ENCODE measurements at regions not wholly inside any gene's neighbourhood (a gene's known extent, or its start where the extent isn't known, plus 50 kb on each side); places are given as distances from the start of the nearest gene placed in this dataset.

DNA sequence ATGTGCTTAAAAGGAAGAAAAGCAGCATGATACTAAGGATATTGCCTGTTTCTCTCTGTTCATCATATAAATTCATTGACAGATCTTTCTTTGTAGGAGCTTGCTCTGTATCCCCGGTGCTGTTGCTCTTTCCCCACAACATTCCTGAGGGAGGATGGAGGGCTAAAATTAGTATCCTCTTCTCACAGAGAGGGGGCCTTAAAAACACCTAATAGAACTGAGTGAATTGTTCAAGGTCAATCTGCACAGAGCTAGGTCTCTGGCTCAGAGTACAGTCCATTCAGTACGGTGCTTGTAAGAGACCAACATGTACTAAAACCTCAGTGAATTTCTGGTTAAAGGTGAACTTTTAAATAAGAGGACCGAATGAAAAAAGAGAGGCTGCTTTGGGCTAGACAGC is 88.7 kb downstream of the PALM2AKAP2 start:
- no peaks in the 10 kb centered on the region for H4K20me1 ChIP-seq (ENCODE audit: control insufficient read depth, insufficient read depth, low read length, poor library complexity, severe bottlenecking)
- no peaks in the 10 kb centered on the region for H3K9me3 ChIP-seq (ENCODE audit: control extremely low read depth in 1 of 3, control insufficient read depth in 2 of 3, insufficient read depth in 1 of 3, low read length in 2 of 3)
- CTCF ChIA-PET: interaction anchor here (1.5 kb wide), 1 partner anchor 316 kb away, joined by 5 read pairs; no protein-coding TSS in a partner anchor
- POLR2A ChIA-PET: no interaction called here
- H3K27ac Mint-ChIP-seq: no peak overlapping the region
- ATAC-seq (ENCODE audit: low read depth): no peak
- H3K9ac ChIP-seq (ENCODE audit: low read length): no peak overlapping the region
- no peaks in the 10 kb centered on the region for H3K79me2 ChIP-seq (ENCODE audit: control insufficient read depth, insufficient read depth, low read length)
- no peaks in the 10 kb centered on the region for H3K4me1 ChIP-seq (ENCODE audit: control insufficient read depth in 2 of 2, insufficient read depth in 2 of 2, low read length in 2 of 2)
- no peaks in the 10 kb centered on the region for H3K9me3 Mint-ChIP-seq (ENCODE audit: insufficient read depth)
- no peaks in the 10 kb centered on the region for H3K36me3 ChIP-seq (replicated peaks in 1 of 2; ENCODE audit: control extremely low read depth in 1 of 2, control insufficient read depth in 1 of 2, extremely low read depth in 1 of 2, insufficient read depth in 2 of 2, low read length in 1 of 2)
- no peak overlapping the region for H3K4me2 ChIP-seq (replicated peaks; ENCODE audit: low read depth, low read length, poor library complexity, severe bottlenecking)
- DNase-seq: no peak
- no peaks in the 10 kb centered on the region for H3K4me1 Mint-ChIP-seq
- intact Hi-C loops (cut with micrococcal nuclease): no loop called here
- TF ChIP-seq, protein P1, sequence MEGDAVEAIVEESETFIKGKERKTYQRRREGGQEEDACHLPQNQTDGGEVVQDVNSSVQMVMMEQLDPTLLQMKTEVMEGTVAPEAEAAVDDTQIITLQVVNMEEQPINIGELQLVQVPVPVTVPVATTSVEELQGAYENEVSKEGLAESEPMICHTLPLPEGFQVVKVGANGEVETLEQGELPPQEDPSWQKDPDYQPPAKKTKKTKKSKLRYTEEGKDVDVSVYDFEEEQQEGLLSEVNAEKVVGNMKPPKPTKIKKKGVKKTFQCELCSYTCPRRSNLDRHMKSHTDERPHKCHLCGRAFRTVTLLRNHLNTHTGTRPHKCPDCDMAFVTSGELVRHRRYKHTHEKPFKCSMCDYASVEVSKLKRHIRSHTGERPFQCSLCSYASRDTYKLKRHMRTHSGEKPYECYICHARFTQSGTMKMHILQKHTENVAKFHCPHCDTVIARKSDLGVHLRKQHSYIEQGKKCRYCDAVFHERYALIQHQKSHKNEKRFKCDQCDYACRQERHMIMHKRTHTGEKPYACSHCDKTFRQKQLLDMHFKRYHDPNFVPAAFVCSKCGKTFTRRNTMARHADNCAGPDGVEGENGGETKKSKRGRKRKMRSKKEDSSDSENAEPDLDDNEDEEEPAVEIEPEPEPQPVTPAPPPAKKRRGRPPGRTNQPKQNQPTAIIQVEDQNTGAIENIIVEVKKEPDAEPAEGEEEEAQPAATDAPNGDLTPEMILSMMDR (IDR thresholded peaks at IDR 0.05): no peak
- TF ChIP-seq EZH2 (IDR thresholded peaks at IDR 0.05; ENCODE audit: borderline replicate concordance, insufficient read depth, low read depth, low read length, poor library complexity, severe bottlenecking): no peak
- H3K4me3 Mint-ChIP-seq: no peak overlapping the region
- H2AFZ ChIP-seq (ENCODE audit: insufficient read depth, low read depth, low read length, poor library complexity, severe bottlenecking): no peak overlapping the region
- H3K27me3 Mint-ChIP-seq: peaks cover 36% of the 10 kb centered on the region
- H3K27ac ChIP-seq (ENCODE audit: low read length in 2 of 2): no peak overlapping the region
- peaks cover 0 to 18% (median 0%) of the 10 kb centered on the region in 4 experiments for H3K27me3 ChIP-seq (replicated peaks in 1 of 4; ENCODE audit: control extremely low read depth in 1 of 4, control insufficient read depth in 3 of 4, insufficient read depth in 4 of 4, low read length in 3 of 4)
- WGBS (ENCODE audit: insufficient coverage): 100% methylated on average over 2 of the region's 3 CpGs
- H3K4me3 ChIP-seq (ENCODE audit: control extremely low read depth in 1 of 5, extremely low read depth in 1 of 5, insufficient read depth in 1 of 5, low read depth in 2 of 5, low read length in 4 of 5): no peak overlapping the region

DNA sequence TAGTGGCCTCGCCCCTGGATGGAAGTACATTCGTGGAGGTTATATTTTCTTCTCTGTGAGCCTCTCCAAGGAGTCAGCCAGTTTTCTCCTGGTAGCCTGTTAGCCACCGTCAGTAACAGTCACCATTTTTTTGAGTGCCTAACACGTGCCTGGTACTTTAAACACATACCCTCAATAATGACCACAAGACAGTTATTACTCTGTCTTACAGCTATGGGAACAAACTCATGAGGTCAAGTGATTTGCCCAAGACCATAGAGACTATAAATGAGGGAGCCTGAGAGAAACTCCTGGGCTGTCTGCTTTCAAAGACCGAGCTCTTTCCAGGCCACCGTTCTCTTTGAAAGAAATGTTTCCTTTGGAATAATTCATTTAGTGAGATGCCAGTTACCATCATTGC is 90.4 kb downstream of the PALM2AKAP2 start:
- no peak for TF ChIP-seq EZH2 (IDR thresholded peaks at IDR 0.05; ENCODE audit: borderline replicate concordance, insufficient read depth, low read depth, low read length, poor library complexity, severe bottlenecking)
- TF ChIP-seq, protein P1 (IDR thresholded peaks at IDR 0.05): no peak
- DNase-seq (no peak), ATAC-seq (ENCODE audit: low read depth) (no peak)
- peaks cover 44% of the 10 kb centered on the region for H3K27me3 Mint-ChIP-seq
- ChIA-PET POLR2A (no interaction called here), CTCF (interaction anchor here (0.6 kb wide), 1 partner anchor 89 kb away, joined by 3 read pairs; no protein-coding TSS in a partner anchor)
- Histone ChIP-seq H3K9ac (ENCODE audit: low read length) (no peak overlapping the region), H3K27ac (ENCODE audit: low read length in 2 of 2) (no peak overlapping the region), H3K4me1 (ENCODE audit: control insufficient read depth in 2 of 2, insufficient read depth in 2 of 2, low read length in 2 of 2) (no peaks in the 10 kb centered on the region), H2AFZ (ENCODE audit: insufficient read depth, low read depth, low read length, poor library complexity, severe bottlenecking) (no peak overlapping the region), H3K36me3 (replicated peaks in 1 of 2; ENCODE audit: control extremely low read depth in 1 of 2, control insufficient read depth in 1 of 2, extremely low read depth in 1 of 2, insufficient read depth in 2 of 2, low read length in 1 of 2) (no peaks in the 10 kb centered on the region), H3K27me3 (replicated peaks in 1 of 4; ENCODE audit: control extremely low read depth in 1 of 4, control insufficient read depth in 3 of 4, insufficient read depth in 4 of 4, low read length in 3 of 4) (peaks cover 0 to 21% (median 4%) of the 10 kb centered on the region in 4 experiments), H4K20me1 (ENCODE audit: control insufficient read depth, insufficient read depth, low read length, poor library complexity, severe bottlenecking) (no peaks in the 10 kb centered on the region), H3K79me2 (ENCODE audit: control insufficient read depth, insufficient read depth, low read length) (no peaks in the 10 kb centered on the region), H3K4me2 (replicated peaks; ENCODE audit: low read depth, low read length, poor library complexity, severe bottlenecking) (no peak overlapping the region), H3K4me3 (ENCODE audit: control extremely low read depth in 1 of 5, extremely low read depth in 1 of 5, insufficient read depth in 1 of 5, low read depth in 2 of 5, low read length in 4 of 5) (no peak overlapping the region), H3K9me3 (ENCODE audit: control extremely low read depth in 1 of 3, control insufficient read depth in 2 of 3, insufficient read depth in 1 of 3, low read length in 2 of 3) (no peaks in the 10 kb centered on the region)
- WGBS (ENCODE audit: insufficient coverage): 90% methylated on average over 3 of the region's 6 CpGs
- no peak overlapping the region for H3K4me3 Mint-ChIP-seq
- H3K27ac Mint-ChIP-seq: no peak overlapping the region
- H3K4me1 Mint-ChIP-seq: no peaks in the 10 kb centered on the region
- intact Hi-C loops (cut with micrococcal nuclease): no loop called here
- no peaks in the 10 kb centered on the region for H3K9me3 Mint-ChIP-seq (ENCODE audit: insufficient read depth)

Data from B cell (primary cell).